Activated gamma-delta T cell treated with Interleukin-2 at 50 U/mL for 16 hours (primary cell): ENCODE measurements at regions not wholly inside any gene's neighbourhood (a gene's known extent, or its start where the extent isn't known, plus 50 kb on each side); places are given as distances from the start of the nearest gene placed in this dataset.

ENCODE experiments used
- DNase-seq: peaks from one replicate; pipeline ENCODE4 v3.0.0-alpha.2; 2020

DNA sequence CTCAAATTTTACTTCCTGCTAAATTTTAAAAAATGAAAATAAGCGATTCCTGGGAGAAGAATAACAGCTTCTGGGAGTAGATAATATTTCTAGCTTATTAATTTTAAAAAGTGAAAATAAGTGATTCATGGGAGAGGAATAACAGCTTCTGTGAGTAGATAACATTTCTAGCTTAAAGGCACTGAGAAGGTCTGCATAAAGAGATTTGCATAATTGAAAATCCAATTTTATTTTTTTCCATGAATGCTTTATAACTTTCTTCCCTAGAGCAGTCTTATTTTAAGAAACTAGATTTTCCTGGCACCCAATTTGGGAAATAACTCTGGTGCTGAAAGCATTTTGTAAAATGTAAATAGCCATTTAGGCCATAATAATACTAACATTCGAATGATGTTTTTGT, 65.9 kb upstream of the ASTN2 start:
- DNase-seq, result no peak

DNA sequence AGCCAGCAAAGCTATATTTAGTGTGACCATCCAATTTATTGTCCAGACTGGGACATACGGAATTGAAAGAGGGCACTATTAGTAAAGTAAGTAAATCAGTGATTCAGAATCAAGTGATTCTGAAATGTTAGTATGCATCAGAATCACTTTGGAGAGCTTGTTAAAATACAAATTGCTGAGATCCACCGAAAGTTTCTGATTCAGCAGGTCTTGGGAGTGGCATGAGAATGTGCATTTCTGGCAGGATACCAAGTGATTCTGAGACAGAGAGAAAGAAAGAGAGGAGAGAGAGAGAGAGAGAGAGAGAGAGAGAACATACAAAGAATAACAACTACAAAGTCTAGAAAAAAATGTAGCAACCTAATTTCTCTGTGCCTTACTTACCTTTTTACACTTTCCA, 65.4 kb upstream of the ASTN2 start:
- no peak for DNase-seq

DNA sequence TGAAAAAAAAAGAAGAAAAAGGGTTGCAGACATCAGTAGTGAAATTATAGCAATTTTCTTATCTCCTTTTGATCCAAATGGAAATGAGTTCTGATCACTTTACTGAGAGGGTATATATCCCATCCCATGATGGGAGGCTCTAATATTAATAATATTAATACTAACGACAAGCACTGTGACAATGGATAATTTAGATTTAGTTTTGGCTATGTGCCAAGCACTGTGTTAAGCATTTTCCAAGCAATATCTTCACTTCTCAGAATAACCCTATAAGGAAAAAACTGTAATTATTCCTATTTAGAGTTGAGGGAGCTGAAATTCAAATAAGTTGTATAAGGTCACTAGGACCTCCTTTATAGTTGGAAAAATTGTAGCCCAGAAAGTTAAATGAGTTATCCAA, 58.4 kb upstream of the ASTN2 start:
- no peak for DNase-seq

DNA sequence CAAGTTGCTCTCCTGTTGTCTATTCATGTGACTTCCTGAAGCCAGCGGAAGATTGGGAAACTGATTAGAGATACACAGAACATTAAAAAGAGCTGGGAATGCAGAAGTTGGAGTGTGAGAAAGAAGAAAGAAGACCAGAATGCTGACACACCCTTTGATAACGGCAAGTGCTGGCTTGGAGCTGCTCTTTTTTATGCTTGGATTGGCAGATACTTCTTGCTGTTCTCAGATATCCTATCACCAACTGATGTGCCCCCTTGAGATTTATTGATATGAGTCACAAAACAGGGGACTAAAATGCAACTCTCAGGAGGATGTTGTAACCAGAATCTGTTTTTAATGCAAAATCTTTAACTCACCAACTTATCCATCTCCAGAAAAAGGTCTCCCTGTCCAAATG, 56.0 kb upstream of the ASTN2 start:
- no peak for DNase-seq

DNA sequence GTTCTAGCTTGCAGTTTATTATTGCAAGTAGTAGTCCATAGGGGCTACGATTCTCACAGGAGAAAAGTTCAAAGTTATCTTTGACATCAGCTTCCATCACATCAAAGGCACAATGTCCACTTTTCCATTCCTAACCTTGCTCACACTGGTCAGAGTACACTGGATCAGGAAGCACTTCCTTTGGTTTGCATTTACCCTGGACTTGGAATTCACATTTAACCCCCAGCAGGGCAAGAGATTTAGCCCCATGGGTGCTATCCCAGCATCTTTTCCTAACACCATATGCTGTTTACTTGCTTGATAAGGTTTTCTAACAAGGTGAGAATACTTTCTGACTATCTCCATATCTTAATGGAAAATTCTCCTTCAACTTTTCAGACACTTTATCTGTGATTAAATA, 55.6 kb upstream of the ASTN2 start:
- DNase-seq, result no peak

DNA sequence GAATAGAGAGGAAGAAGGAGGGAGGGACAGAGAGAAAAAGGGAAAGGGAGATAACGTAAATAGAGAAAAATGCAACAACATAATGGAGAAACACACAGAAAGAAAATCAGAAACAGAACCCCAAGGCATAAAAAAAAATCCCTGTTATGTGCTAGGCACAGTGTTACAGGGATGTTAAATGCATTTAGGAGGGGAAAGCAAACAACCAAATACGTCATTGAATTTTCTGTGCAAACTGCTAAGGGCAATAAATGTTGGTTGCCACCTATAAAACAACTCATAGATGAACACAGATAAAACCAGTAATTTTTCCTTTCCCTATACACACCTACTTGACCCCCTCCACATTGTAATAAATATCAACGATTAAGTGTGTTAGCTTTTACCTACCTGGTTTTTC, 51.3 kb upstream of the ASTN2 start:
- no peak for DNase-seq

DNA sequence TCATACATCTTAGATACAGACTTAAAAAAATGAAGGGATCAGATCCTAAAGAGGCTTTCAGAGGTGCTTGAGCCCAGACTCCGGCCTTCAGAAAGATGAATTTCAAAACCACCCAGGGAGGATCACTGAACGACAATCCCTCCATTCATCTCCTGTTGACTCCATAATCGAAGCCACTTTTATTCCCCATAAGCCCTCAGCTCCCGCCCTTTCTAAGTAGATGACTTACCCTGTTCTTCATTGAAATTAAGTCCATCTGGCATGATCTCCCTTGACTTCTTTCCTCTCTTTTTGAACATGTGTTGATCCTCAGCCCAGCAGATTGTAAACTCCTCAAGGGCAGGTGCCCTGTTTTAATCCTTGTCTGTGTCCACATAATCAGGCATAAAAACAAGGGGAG, 50.8 kb upstream of the ASTN2 start:
- DNase-seq, result no peak

DNA sequence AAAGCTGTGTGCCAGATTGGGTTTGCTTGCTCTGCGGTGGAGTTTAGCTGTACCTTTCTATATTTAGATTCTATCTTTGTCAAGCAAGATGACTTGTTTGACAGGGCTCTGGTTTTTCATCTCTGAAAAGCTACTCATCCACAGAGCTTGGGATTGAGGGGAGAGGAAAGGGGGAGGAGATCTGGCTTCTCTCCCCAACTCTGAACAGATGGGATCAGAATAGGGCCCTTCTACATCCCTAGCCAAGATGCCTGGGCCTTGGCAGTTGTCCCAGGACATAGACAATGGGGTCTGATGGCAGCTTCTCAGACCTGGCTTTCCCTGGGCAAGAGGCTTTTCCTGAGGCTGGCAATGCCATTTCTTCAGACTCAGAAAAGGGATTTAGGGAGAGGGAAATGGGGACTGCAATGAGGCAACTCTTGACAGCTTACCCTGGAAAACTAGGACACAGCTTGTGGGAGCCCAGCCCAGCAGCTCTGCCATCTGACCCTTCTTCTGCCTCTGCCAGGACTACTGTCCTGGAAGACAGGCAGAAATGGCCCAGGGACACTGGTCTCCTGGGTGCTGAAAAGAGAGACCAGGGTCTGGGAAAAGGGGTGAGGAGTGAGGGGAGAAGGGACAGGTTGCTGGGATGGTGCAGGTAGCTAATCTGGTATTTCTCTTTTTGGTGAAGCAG, 50.2 kb upstream of the ASTN2 start:
- DNase-seq, result no peak
